H1 (cell line): ENCODE measurements at regions not wholly inside any gene's neighbourhood (a gene's known extent, or its start where the extent isn't known, plus 50 kb on each side); places are given as distances from the start of the nearest gene placed in this dataset.

Experiments used
- CTCF ChIA-PET: fragments of 300-600 bp; sonication (Branson Sonifier 250); formaldehyde crosslinking; loops from one replicate; lab custom pipeline; 2021; ENCODE audit not compliant: partially characterized antibody; lab: Charles Lee
- POLR2A ChIA-PET: fragments of 300-600 bp; sonication (Branson Sonifier 250); formaldehyde crosslinking; loops from one replicate; lab custom pipeline; 2021; ENCODE audit warnings: inconsistent platforms; ENCODE audit not compliant: partially characterized antibody; lab: Charles Lee
- DNase-seq, 2 experiments: peaks; one replicate each; pipeline versions ENCODE4 v3.0.0 to v3.0.0-alpha.2; 2010 to 2022; ENCODE audit warnings: low spot score in 2 of 2, low read depth in 1 of 2, mixed read lengths in 1 of 2
- FAIRE-seq: peaks from 2 replicates; lab custom pipeline; 2011; peaks lifted over from hg19 to GRCh38; lab: Jason Lieb, UNC
- H2AFZ ChIP-seq: 2 replicates; pipeline ENCODE4 v1.8.1; 2012; ENCODE audit warnings: low read length, inconsistent platforms
- H2AK5ac ChIP-seq: 2 replicates; pipeline ENCODE4 v1.6.1; 2013; ENCODE audit warnings: low read depth, low read length
- H2BK120ac ChIP-seq: replicated peaks from 2 replicates; pipeline ENCODE3; 2013; ENCODE audit warnings: low read depth, low read length, inconsistent platforms
- H2BK12ac ChIP-seq: 2 replicates; pipeline ENCODE4 v1.6.1; 2013; ENCODE audit warnings: low read depth, low read length
- H2BK15ac ChIP-seq: 2 replicates; pipeline ENCODE4 v1.6.1; 2013; ENCODE audit warnings: low read length
- H2BK20ac ChIP-seq: 2 replicates; pipeline ENCODE4 v1.6.1; 2013; ENCODE audit warnings: low read length
- H2BK5ac ChIP-seq: 2 replicates; pipeline ENCODE4 v1.6.1; 2013; ENCODE audit warnings: low read depth, low read length
- H3K14ac ChIP-seq: 2 replicates; pipeline ENCODE4 v1.6.1; 2013; ENCODE audit warnings: inconsistent platforms; ENCODE audit not compliant: insufficient read length
- H3K18ac ChIP-seq: 2 replicates; pipeline ENCODE4 v1.6.1; 2013; ENCODE audit warnings: low read length; ENCODE audit errors: extremely low read depth
- H3K23ac ChIP-seq: 2 replicates; pipeline ENCODE4 v1.6.1; 2013; ENCODE audit warnings: inconsistent platforms; ENCODE audit not compliant: insufficient read length
- H3K23me2 ChIP-seq: 2 replicates; pipeline ENCODE4 v1.6.1; 2013; ENCODE audit warnings: low read depth, low read length
- H3K27ac ChIP-seq: 2 replicates; pipeline ENCODE4 v1.6.1; 2011; ENCODE audit warnings: low read depth, low read length, inconsistent platforms
- H3K27me3 ChIP-seq, 4 experiments: replicated peaks in 1 of 4; 1 replicate in 1 of 4; 2 replicates in 3 of 4; pipeline versions ENCODE4 v1.6.1 to v1.8.1; 2011 to 2013; ENCODE audit warnings: low read length in 3 of 4, mild to moderate bottlenecking in 3 of 4, inconsistent platforms in 2 of 4, mixed read lengths in 2 of 4, moderate library complexity in 1 of 4; ENCODE audit not compliant: control insufficient read depth in 3 of 4, insufficient read depth in 3 of 4; ENCODE audit errors: extremely low read depth in 1 of 4
- H3K36me3 ChIP-seq, 4 experiments: 2 replicates each; pipeline versions ENCODE4 v1.6.1 to v1.8.1; 2011 to 2013; ENCODE audit warnings: mild to moderate bottlenecking in 4 of 4, low read length in 3 of 4, moderate library complexity in 2 of 4, control low read depth in 1 of 4, inconsistent platforms in 1 of 4; ENCODE audit not compliant: insufficient read depth in 4 of 4, control insufficient read depth in 2 of 4
- H3K4ac ChIP-seq: replicated peaks from 2 replicates; pipeline ENCODE3; 2013; ENCODE audit warnings: low read length, low read depth, mixed read lengths, inconsistent platforms; ENCODE audit not compliant: insufficient read length
- H3K4me1 ChIP-seq, 4 experiments: replicated peaks in 1 of 4; 1 replicate in 1 of 4; 2 replicates in 3 of 4; pipeline versions ENCODE4 v1.6.1 to v1.8.1; 2011 to 2013; ENCODE audit warnings: low read length in 3 of 4, inconsistent platforms in 2 of 4, mixed read lengths in 1 of 4; ENCODE audit not compliant: insufficient read depth in 4 of 4, control insufficient read depth in 3 of 4
- H3K4me2 ChIP-seq, 2 experiments: 2 replicates each; pipeline versions ENCODE4 v1.6.1 to v1.8.1; 2011 to 2013; ENCODE audit warnings: low read depth in 2 of 2, low read length in 2 of 2, control low read depth in 1 of 2, inconsistent platforms in 1 of 2, mild to moderate bottlenecking in 1 of 2; ENCODE audit not compliant: insufficient read depth in 1 of 2
- H3K4me3 ChIP-seq, 4 experiments: fragments of 200-600, 300-600 bp in 1 of 4; sonication (generic), shearing (Covaris generic), sonication (Bioruptor Twin) in 1 of 4; 2 replicates each; pipeline versions ENCODE4 v1.5.1 to v1.8.1; 2011 to 2016; ENCODE audit warnings: low read length in 4 of 4, low read depth in 3 of 4, control low read depth in 2 of 4, inconsistent platforms in 2 of 4, mild to moderate bottlenecking in 2 of 4, mixed read lengths in 1 of 4, moderate library complexity in 1 of 4; ENCODE audit not compliant: insufficient read depth in 2 of 4; ENCODE audit errors: extremely low read depth in 1 of 4
- H3K56ac ChIP-seq: replicated peaks from 2 replicates; pipeline ENCODE3; 2013; ENCODE audit warnings: low read depth, mild to moderate bottlenecking, mixed read lengths, low read length, inconsistent platforms; ENCODE audit not compliant: insufficient read length
- H3K79me1 ChIP-seq: 2 replicates; pipeline ENCODE4 v1.6.1; 2013; ENCODE audit warnings: low read depth, low read length, control low read depth
- H3K79me2 ChIP-seq, 2 experiments: 2 replicates each; pipeline versions ENCODE4 v1.6.1 to v1.8.1; 2012 to 2013; ENCODE audit warnings: low read length in 2 of 2, mild to moderate bottlenecking in 2 of 2, inconsistent platforms in 1 of 2; ENCODE audit not compliant: insufficient read depth in 2 of 2, control insufficient read depth in 1 of 2
- H3K9ac ChIP-seq, 4 experiments: replicated peaks in 1 of 4; 1 replicate in 1 of 4; 2 replicates in 3 of 4; pipeline versions ENCODE4 v1.6.1 to v1.8.1; 2011 to 2013; ENCODE audit warnings: low read depth in 3 of 4, low read length in 3 of 4, control low read depth in 2 of 4, mild to moderate bottlenecking in 2 of 4, moderate library complexity in 2 of 4, inconsistent platforms in 1 of 4; ENCODE audit errors: extremely low read depth in 1 of 4
- H3K9me3 ChIP-seq, 2 experiments: 2 replicates each; pipeline versions ENCODE4 v1.6.1 to v1.8.1; 2012 to 2013; ENCODE audit warnings: mild to moderate bottlenecking in 2 of 2, moderate library complexity in 2 of 2, control low read depth in 1 of 2, inconsistent platforms in 1 of 2, low read depth in 1 of 2, low read length in 1 of 2, mixed read lengths in 1 of 2; ENCODE audit not compliant: insufficient read depth in 2 of 2
- H4K20me1 ChIP-seq, 2 experiments: replicated peaks in 1 of 2; 2 replicates each; pipeline versions ENCODE3 to v1.8.1; 2011 to 2013; ENCODE audit warnings: inconsistent platforms in 2 of 2, low read length in 2 of 2, mild to moderate bottlenecking in 1 of 2; ENCODE audit not compliant: insufficient read depth in 2 of 2, control insufficient read depth in 1 of 2
- H4K5ac ChIP-seq: 2 replicates; pipeline ENCODE4 v1.6.1; 2013; ENCODE audit warnings: low read length, low read depth, mixed read lengths, inconsistent platforms; ENCODE audit not compliant: insufficient read length
- H4K8ac ChIP-seq: 2 replicates; pipeline ENCODE4 v1.8.0; 2013; ENCODE audit warnings: mild to moderate bottlenecking, moderate library complexity, low read length, inconsistent platforms; ENCODE audit not compliant: insufficient read depth; ENCODE audit errors: extremely low read depth
- H4K91ac ChIP-seq: replicated peaks from 2 replicates; pipeline ENCODE3; 2013; ENCODE audit warnings: low read length, mixed read lengths, inconsistent platforms; ENCODE audit not compliant: insufficient read length
- HDAC2 ChIP-seq, 2 experiments: fragments of 300-600 bp in 1 of 2; sonication (generic) in 1 of 2; IDR thresholded peaks; 2 replicates each; pipeline ENCODE4 v1.6.1; 2011 to 2012; ENCODE audit warnings: low read depth in 2 of 2, low read length in 2 of 2, mild to moderate bottlenecking in 2 of 2, moderate library complexity in 2 of 2, borderline replicate concordance in 1 of 2, inconsistent platforms in 1 of 2
- SP2 ChIP-seq: IDR thresholded peaks from 2 replicates; pipeline ENCODE4 v1.6.1; 2012; ENCODE audit warnings: mild to moderate bottlenecking, low read length, inconsistent platforms
- SUZ12 ChIP-seq: fragments of 200-600 bp; sonication (generic); IDR thresholded peaks from 2 replicates; pipeline ENCODE4 v1.6.1; 2012; ENCODE audit warnings: mild to moderate bottlenecking, inconsistent platforms, low read length, moderate library complexity, mixed read lengths
- WGBS, 2 experiments: shearing (Covaris generic) in 1 of 2; methylation state at CpG; one replicate each; pipeline versions ENCODE4 v1.1.6 to v1.1.7; 2013 to 2015; ENCODE audit warnings: low lambda C conversion rate in 2 of 2, mixed read lengths in 2 of 2, inconsistent platforms in 1 of 2, low coverage in 1 of 2, missing lambda C conversion rate in 1 of 2; ENCODE audit not compliant: insufficient replicate concordance in 2 of 2, insufficient coverage in 1 of 2, insufficient read length in 1 of 2; ENCODE audit errors: extremely low coverage in 1 of 2, missing lambda C conversion rate in 1 of 2; 5-methylcytosine and 5-hydroxymethylcytosine counted together

DNA sequence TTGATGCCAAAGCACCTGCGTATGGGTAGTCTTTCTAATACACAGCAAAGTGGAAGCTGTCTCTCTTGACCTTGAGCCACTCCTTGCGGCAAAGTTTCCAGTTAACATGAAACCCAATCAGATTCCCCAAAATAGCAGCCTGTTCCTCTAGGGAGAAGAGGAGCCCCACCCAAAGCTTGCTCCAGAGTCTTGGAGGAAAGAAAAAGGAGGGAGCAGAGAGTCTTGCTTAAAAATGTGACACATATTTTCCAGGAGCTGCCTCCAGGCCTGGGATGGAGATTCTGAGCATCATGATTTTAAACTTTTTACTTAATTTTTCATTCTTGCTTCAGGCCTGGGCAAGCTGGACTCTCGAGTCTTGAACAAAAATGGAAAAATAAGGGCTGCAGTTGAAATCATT, 223.5 kb upstream of the TNC start:
- H3K9ac ChIP-seq = no peak overlapping the region
- H3K4me2 ChIP-seq = no peak overlapping the region
- no peak overlapping the region for H4K91ac ChIP-seq
- H2AFZ ChIP-seq = no peak overlapping the region
- H3K4ac ChIP-seq = no peak overlapping the region
- H2AK5ac ChIP-seq = no peak overlapping the region
- no peak overlapping the region for H2BK12ac ChIP-seq
- FAIRE-seq (no peak), DNase-seq (no peak)
- no peak overlapping the region for H4K8ac ChIP-seq
- H3K14ac ChIP-seq = no peak overlapping the region
- no peak overlapping the region for H2BK5ac ChIP-seq
- no peaks in the 10 kb centered on the region for H4K20me1 ChIP-seq
- ChIA-PET CTCF (interaction anchor here (0.6 kb wide), 1 partner anchor 210 kb away, joined by 3 read pairs; no protein-coding TSS in a partner anchor), POLR2A (no interaction called here)
- no peaks in the 10 kb centered on the region for H3K36me3 ChIP-seq
- WGBS, 2 experiments = 60% methylated on average over 3 of the region's 3 CpGs; no CpG with 5 or more reads in 1 of the 2 experiments
- no peak overlapping the region for H2BK20ac ChIP-seq
- no peaks in the 10 kb centered on the region for H3K27me3 ChIP-seq
- H3K27ac ChIP-seq = no peak overlapping the region
- no peaks in the 10 kb centered on the region for H3K23me2 ChIP-seq
- no peak overlapping the region for H3K23ac ChIP-seq
- H3K9me3 ChIP-seq = no peaks in the 10 kb centered on the region
- no peaks in the 10 kb centered on the region for H3K4me1 ChIP-seq
- H4K5ac ChIP-seq = no peak overlapping the region
- H2BK15ac ChIP-seq = no peak overlapping the region
- H3K18ac ChIP-seq = no peak overlapping the region
- H3K4me3 ChIP-seq = no peak overlapping the region
- H3K79me1 ChIP-seq = no peaks in the 10 kb centered on the region
- no peak overlapping the region for H2BK120ac ChIP-seq
- no peak overlapping the region for H3K56ac ChIP-seq
- no peaks in the 10 kb centered on the region for H3K79me2 ChIP-seq
- TF ChIP-seq SP2 (no peak), HDAC2 (IDR thresholded peaks at IDR 0.05; ENCODE audit: borderline replicate concordance in 1 of 2, low read depth in 2 of 2, low read length in 2 of 2) (no peak), SUZ12 (no peak)
